ENCODE measurements at regions not wholly inside any gene's neighbourhood (a gene's known extent, or its start where the extent isn't known, plus 50 kb on each side); places are given as distances from the start of the nearest gene placed in this dataset.
"Not testable (repeated sequence)": the region's sequence is repeated elsewhere in the genome, so short reads cannot be mapped to it uniquely, and the experiment has no call there.

- Histone ChIP-seq H3K27ac (no peak overlapping the region), H3K36me3 (no peaks in the 10 kb centered on the region), H3K9me3 (no peaks in the 10 kb centered on the region), H3K4me1 (no peaks in the 10 kb centered on the region), H3K27me3 (no peaks in the 10 kb centered on the region), H3K4me3 (no peak overlapping the region)
- TF ChIP-seq CTCF (IDR thresholded peaks at IDR 0.05 in 4 of 5, conservative IDR thresholded peaks at IDR 0.05 in 1 of 5) (no peak), POLR2A (IDR thresholded peaks at IDR 0.05) (no peak)
- intact Hi-C loops (cut with DNase I; ENCODE audit: low total_unique reads): no loop called here
- DNase-seq (no peak), ATAC-seq (no peak)
- in situ Hi-C loops (cut with MboI; ENCODE audit: low sequenced_read_pairs in 4 of 4): no loop called here
Observed at GRCh38 chr4:178010596-178010995, 568.4 kb upstream of the AGA start.

GRCh38 chr4:178015046-178015445 lies 572.8 kb upstream of the AGA start:
- H3K36me3 ChIP-seq; in situ Hi-C loops (cut with MboI; ENCODE audit: low sequenced_read_pairs in 4 of 4); intact Hi-C loops (cut with DNase I; ENCODE audit: low total_unique reads); H3K27me3 ChIP-seq; H3K4me3 ChIP-seq; H3K27ac ChIP-seq; H3K4me1 ChIP-seq; H3K9me3 ChIP-seq; ATAC-seq; DNase-seq: not testable (repeated sequence)

GRCh38 chr4:178026999-178027398 lies 584.8 kb upstream of the AGA start:
- H3K36me3 ChIP-seq: no peaks in the 10 kb centered on the region
- in situ Hi-C loops (cut with MboI; ENCODE audit: low sequenced_read_pairs in 4 of 4): no loop called here
- TF ChIP-seq CTCF (IDR thresholded peaks at IDR 0.05 in 4 of 5, conservative IDR thresholded peaks at IDR 0.05 in 1 of 5) (no peak), POLR2A (IDR thresholded peaks at IDR 0.05) (no peak)
- DNase-seq (no peak), ATAC-seq (no peak)
- no peak overlapping the region for H3K27ac ChIP-seq
- intact Hi-C loops (cut with DNase I; ENCODE audit: low total_unique reads): no loop called here
- no peak overlapping the region for H3K4me3 ChIP-seq
- H3K4me1 ChIP-seq: no peaks in the 10 kb centered on the region
- H3K9me3 ChIP-seq: no peaks in the 10 kb centered on the region
- no peaks in the 10 kb centered on the region for H3K27me3 ChIP-seq

- H3K27me3 ChIP-seq: no peaks in the 10 kb centered on the region
- H3K36me3 ChIP-seq: no peaks in the 10 kb centered on the region
- H3K9me3 ChIP-seq: no peaks in the 10 kb centered on the region
- intact Hi-C loops (cut with DNase I; ENCODE audit: low total_unique reads) (no loop called here), in situ Hi-C loops (cut with MboI; ENCODE audit: low sequenced_read_pairs in 4 of 4) (no loop called here)
- no peak for ATAC-seq
- H3K4me3 ChIP-seq: no peak overlapping the region
- TF ChIP-seq POLR2A (IDR thresholded peaks at IDR 0.05) (no peak), CTCF (IDR thresholded peaks at IDR 0.05 in 4 of 5, conservative IDR thresholded peaks at IDR 0.05 in 1 of 5) (no peak)
- H3K27ac ChIP-seq: no peak overlapping the region
- no peaks in the 10 kb centered on the region for H3K4me1 ChIP-seq
- no peak for DNase-seq
Observed at GRCh38 chr4:178027796-178028195, 585.6 kb upstream of the AGA start.

GRCh38 chr4:178028481-178028880 lies 586.2 kb upstream of the AGA start:
- no peak overlapping the region for H3K4me3 ChIP-seq
- in situ Hi-C loops (cut with MboI; ENCODE audit: low sequenced_read_pairs in 4 of 4) (no loop called here), intact Hi-C loops (cut with DNase I; ENCODE audit: low total_unique reads) (no loop called here)
- H3K9me3 ChIP-seq: no peaks in the 10 kb centered on the region
- no peaks in the 10 kb centered on the region for H3K27me3 ChIP-seq
- no peaks in the 10 kb centered on the region for H3K36me3 ChIP-seq
- TF ChIP-seq POLR2A (IDR thresholded peaks at IDR 0.05) (no peak), CTCF (IDR thresholded peaks at IDR 0.05 in 4 of 5, conservative IDR thresholded peaks at IDR 0.05 in 1 of 5) (no peak)
- H3K4me1 ChIP-seq: no peaks in the 10 kb centered on the region
- no peak overlapping the region for H3K27ac ChIP-seq
- DNase-seq: no peak
- no peak for ATAC-seq

Measured in gastrocnemius medialis (tissue), 4 donors.